Esophagus muscularis mucosa (tissue), 4 donors: ENCODE measurements at regions not wholly inside any gene's neighbourhood (a gene's known extent, or its start where the extent isn't known, plus 50 kb on each side); places are given as distances from the start of the nearest gene placed in this dataset.

Experiments used
- CTCF ChIP-seq, 3 experiments: fragments of 200-600 bp in 2 of 3; fragments of 450-650 bp in 1 of 3; sonication (generic) in 2 of 3; IDR thresholded peaks; one replicate each; pipeline ENCODE4 v1.5.1; 2017 to 2019; ENCODE audit warnings: antibody characterized with exemption in 3 of 3, mild to moderate bottlenecking in 2 of 3, moderate library complexity in 1 of 3
- EP300 ChIP-seq: sonication (generic); formaldehyde crosslinking; IDR thresholded peaks from one replicate; pipeline ENCODE4 v1.6.1; 2017; ENCODE audit warnings: antibody characterized with exemption
- POLR2A ChIP-seq: fragments of 450-650 bp; IDR thresholded peaks from one replicate; pipeline ENCODE4 v1.6.1; 2017; ENCODE audit warnings: antibody characterized with exemption, moderate library complexity, mild to moderate bottlenecking, low read depth
- POLR2AphosphoS5 ChIP-seq, 2 donors: sonication (generic); formaldehyde crosslinking; IDR thresholded peaks; one replicate each; pipeline ENCODE4 v1.6.1; 2017; ENCODE audit warnings: antibody characterized with exemption in 2 of 2

- TF ChIP-seq CTCF (IDR thresholded peaks at IDR 0.05) (no peak), EP300 (no peak), POLR2A (no peak), POLR2AphosphoS5 (IDR thresholded peaks at IDR 0.05) (no peak)
Observed at GRCh38 chr10:64534616-64535015, 1013.4 kb downstream of the REEP3 start.
